SK-N-SH (cell line): ENCODE measurements at regions not wholly inside any gene's neighbourhood (a gene's known extent, or its start where the extent isn't known, plus 50 kb on each side); places are given as distances from the start of the nearest gene placed in this dataset.

Experiments used
- FOXJ3 ChIP-seq: sonication (generic); formaldehyde crosslinking; IDR thresholded peaks from 2 replicates; pipeline ENCODE4 v1.5.1; 2020; ENCODE audit warnings: mild to moderate bottlenecking, missing genetic modification reagents
- RAD21 ChIP-seq: IDR thresholded peaks from 2 replicates; pipeline ENCODE4 v1.6.1; 2012; ENCODE audit warnings: mild to moderate bottlenecking, low read length
- TF ChIP-seq, protein P1 (sequence below): fragments of 200-600 bp; sonication (generic); IDR thresholded peaks from 2 replicates; pipeline ENCODE4 v1.6.1; 2017; ENCODE audit warnings: antibody characterized with exemption, mild to moderate bottlenecking, moderate library complexity

DNA sequence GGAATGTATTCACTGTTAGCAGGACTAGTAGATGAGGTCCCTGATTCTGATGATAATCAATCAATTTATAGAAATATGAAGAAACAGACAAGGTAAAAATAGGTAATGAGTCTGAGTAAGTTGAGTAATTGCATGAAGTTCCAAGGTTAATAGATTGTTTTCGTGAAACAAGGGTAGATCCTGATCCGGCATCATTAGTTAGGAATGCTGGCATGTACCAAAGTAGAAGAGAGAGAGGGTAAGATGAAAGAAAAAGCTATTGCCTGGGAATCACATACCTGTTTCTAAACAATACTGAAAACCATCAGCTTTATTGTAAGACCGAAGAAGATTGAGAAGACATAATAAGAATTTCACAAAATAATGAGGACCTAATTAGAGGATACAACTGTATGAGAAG lies 118.1 kb upstream of the ARPP21 start:
- TF ChIP-seq RAD21 (no peak), FOXJ3 (CRISPR knock-in tag) (no peak)
- TF ChIP-seq, protein P1, sequence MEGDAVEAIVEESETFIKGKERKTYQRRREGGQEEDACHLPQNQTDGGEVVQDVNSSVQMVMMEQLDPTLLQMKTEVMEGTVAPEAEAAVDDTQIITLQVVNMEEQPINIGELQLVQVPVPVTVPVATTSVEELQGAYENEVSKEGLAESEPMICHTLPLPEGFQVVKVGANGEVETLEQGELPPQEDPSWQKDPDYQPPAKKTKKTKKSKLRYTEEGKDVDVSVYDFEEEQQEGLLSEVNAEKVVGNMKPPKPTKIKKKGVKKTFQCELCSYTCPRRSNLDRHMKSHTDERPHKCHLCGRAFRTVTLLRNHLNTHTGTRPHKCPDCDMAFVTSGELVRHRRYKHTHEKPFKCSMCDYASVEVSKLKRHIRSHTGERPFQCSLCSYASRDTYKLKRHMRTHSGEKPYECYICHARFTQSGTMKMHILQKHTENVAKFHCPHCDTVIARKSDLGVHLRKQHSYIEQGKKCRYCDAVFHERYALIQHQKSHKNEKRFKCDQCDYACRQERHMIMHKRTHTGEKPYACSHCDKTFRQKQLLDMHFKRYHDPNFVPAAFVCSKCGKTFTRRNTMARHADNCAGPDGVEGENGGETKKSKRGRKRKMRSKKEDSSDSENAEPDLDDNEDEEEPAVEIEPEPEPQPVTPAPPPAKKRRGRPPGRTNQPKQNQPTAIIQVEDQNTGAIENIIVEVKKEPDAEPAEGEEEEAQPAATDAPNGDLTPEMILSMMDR: no peak
